HepG2 (cell line): ENCODE measurements at regions not wholly inside any gene's neighbourhood (a gene's known extent, or its start where the extent isn't known, plus 50 kb on each side); places are given as distances from the start of the nearest gene placed in this dataset.

ENCODE experiments used
- ARNTL ChIP-seq: sonication (generic); formaldehyde crosslinking; IDR thresholded peaks from 2 replicates; pipeline ENCODE4 v1.4.0; 2020; ENCODE audit warnings: mild to moderate bottlenecking, missing genetic modification reagents
- KLF6 ChIP-seq: IDR thresholded peaks from 2 replicates; pipeline ENCODE4 v1.8.0; 2016; ENCODE audit warnings: missing biosample characterization, missing genetic modification reagents
- MIER3 ChIP-seq: IDR thresholded peaks from 2 replicates; pipeline ENCODE4 v1.6.1; 2016; ENCODE audit warnings: missing compliant biosample characterization, borderline replicate concordance
- SIX1 ChIP-seq: sonication (generic); formaldehyde crosslinking; IDR thresholded peaks from 2 replicates; pipeline ENCODE4 v1.4.0; 2020; ENCODE audit warnings: missing genetic modification reagents, borderline replicate concordance
- ZBTB38 ChIP-seq: sonication (generic); formaldehyde crosslinking; IDR thresholded peaks from 2 replicates; pipeline ENCODE4 v1.5.1; 2020; ENCODE audit warnings: mild to moderate bottlenecking, missing genetic modification reagents
- ZMYM2 ChIP-seq: sonication (generic); formaldehyde crosslinking; IDR thresholded peaks from 2 replicates; pipeline ENCODE4 v1.8.0; 2022; ENCODE audit warnings: mild to moderate bottlenecking, missing genetic modification reagents
- ZNF260 ChIP-seq: sonication (generic); formaldehyde crosslinking; IDR thresholded peaks from 2 replicates; pipeline ENCODE4 v1.4.0; 2020; ENCODE audit warnings: missing genetic modification reagents, low read depth, mild to moderate bottlenecking, borderline replicate concordance
- ZNF446 ChIP-seq: sonication (generic); formaldehyde crosslinking; IDR thresholded peaks from 2 replicates; pipeline ENCODE4 v1.5.0; 2020; ENCODE audit warnings: mild to moderate bottlenecking, missing genetic modification reagents
- ZNF572 ChIP-seq: sonication (generic); formaldehyde crosslinking; IDR thresholded peaks from 2 replicates; pipeline ENCODE4 v1.5.1; 2020; ENCODE audit warnings: mild to moderate bottlenecking, missing genetic modification reagents
- ZNF724P ChIP-seq: sonication (generic); formaldehyde crosslinking; IDR thresholded peaks from 2 replicates; pipeline ENCODE4 v1.8.0; 2022; ENCODE audit warnings: missing genetic modification reagents, borderline replicate concordance
- ZNF879 ChIP-seq: sonication (generic); formaldehyde crosslinking; IDR thresholded peaks from 2 replicates; pipeline ENCODE4 v1.8.1; 2023; ENCODE audit warnings: missing genetic modification reagents
- ZSCAN22 ChIP-seq: sonication (generic); formaldehyde crosslinking; IDR thresholded peaks from 2 replicates; pipeline ENCODE4 v1.4.0; 2020; ENCODE audit warnings: mild to moderate bottlenecking, missing genetic modification reagents
- TF ChIP-seq, protein P1 (sequence below): sonication (generic); formaldehyde crosslinking; IDR thresholded peaks from 2 replicates; pipeline ENCODE4 v1.4.0; 2020; ENCODE audit warnings: missing genetic modification reagents, mild to moderate bottlenecking, borderline replicate concordance
- TF ChIP-seq, protein P2 (sequence below): IDR thresholded peaks from 2 replicates; pipeline ENCODE4 v1.6.1; 2016; ENCODE audit warnings: mild to moderate bottlenecking
- TF ChIP-seq, protein P3 (sequence below): sonication (generic); formaldehyde crosslinking; IDR thresholded peaks from 2 replicates; pipeline ENCODE4; 2020; ENCODE audit warnings: missing genetic modification reagents, mild to moderate bottlenecking, borderline replicate concordance
- TF ChIP-seq, protein P4 (sequence below): IDR thresholded peaks from 2 replicates; pipeline ENCODE4 v1.6.1; 2016; ENCODE audit warnings: low read depth, borderline replicate concordance
- TF ChIP-seq, protein P5 (sequence below): IDR thresholded peaks from 2 replicates; pipeline ENCODE4 v1.6.1; 2016
- TF ChIP-seq, protein P6 (sequence below): IDR thresholded peaks from 2 replicates; pipeline ENCODE4 v1.6.1; 2016; ENCODE audit warnings: missing compliant biosample characterization, missing genetic modification reagents, borderline replicate concordance

DNA sequence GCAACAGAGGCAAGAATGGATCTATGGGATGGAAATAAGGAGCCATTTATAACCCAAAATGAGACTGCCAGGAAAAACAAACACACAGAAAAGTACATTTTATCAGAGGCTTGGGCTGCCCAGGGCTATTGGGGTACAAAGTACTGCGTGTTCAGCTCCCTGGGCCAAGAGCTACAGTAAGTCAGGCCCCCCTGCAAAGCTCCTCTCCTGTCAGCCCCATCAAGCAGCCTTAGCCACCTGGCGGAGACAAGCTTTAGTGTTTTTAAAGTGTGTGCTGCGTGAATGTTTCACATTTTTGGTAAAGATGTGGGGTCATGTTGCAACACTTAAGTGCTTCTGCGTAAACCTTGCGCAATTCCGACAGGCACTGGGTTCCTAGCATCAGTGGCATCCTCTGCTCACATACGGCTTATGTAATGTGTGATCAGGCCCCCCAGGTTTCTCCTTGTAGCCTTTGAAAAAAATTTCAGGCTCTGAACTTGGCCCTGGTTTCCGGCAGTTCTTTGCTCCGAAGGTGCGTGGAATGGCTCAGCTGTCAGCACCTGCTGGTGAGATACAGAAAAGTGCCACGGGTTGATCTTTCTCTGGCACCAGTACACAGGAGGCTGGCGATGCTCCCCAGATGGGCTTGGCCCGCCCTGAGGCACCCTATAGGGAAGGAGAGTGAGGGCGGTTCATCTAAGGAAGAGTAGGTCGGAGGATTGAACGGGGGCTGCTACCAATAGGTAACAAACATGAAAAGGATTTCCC is 198.7 kb upstream of the EEA1 start (continued):
- TF ChIP-seq, protein P1, sequence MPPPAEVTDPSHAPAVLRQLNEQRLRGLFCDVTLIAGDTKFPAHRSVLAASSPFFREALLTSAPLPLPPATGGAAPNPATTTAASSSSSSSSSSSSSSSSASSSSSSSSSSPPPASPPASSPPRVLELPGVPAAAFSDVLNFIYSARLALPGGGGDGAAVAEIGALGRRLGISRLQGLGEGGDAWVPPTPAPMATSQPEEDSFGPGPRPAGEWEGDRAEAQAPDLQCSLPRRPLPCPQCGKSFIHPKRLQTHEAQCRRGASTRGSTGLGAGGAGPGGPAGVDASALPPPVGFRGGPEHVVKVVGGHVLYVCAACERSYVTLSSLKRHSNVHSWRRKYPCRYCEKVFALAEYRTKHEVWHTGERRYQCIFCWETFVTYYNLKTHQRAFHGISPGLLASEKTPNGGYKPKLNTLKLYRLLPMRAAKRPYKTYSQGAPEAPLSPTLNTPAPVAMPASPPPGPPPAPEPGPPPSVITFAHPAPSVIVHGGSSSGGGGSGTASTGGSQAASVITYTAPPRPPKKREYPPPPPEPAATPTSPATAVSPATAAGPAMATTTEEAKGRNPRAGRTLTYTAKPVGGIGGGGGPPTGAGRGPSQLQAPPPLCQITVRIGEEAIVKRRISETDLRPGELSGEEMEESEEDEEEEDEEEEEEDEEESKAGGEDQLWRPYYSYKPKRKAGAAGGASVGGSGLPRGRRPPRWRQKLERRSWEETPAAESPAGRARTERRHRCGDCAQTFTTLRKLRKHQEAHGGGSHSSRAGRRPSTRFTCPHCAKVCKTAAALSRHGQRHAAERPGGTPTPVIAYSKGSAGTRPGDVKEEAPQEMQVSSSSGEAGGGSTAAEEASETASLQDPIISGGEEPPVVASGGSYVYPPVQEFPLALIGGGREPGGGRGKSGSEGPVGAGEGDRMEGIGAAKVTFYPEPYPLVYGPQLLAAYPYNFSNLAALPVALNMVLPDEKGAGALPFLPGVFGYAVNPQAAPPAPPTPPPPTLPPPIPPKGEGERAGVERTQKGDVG (CRISPR knock-in tag): peak; percentile 58; the same call in 1 of the 2 replicates
- TF ChIP-seq ZMYM2 (CRISPR knock-in tag) (peak; percentile 87), MIER3 (CRISPR knock-in tag) (peak; percentile 95; the same call in 1 of the 2 replicates), SIX1 (CRISPR knock-in tag) (peak; percentile 92), ZSCAN22 (CRISPR knock-in tag) (no peak), ZNF572 (no peak), ZBTB38 (CRISPR knock-in tag) (peak; percentile 70), ZNF446 (CRISPR knock-in tag) (0 out of 2 replicates have a peak, but pooled peaks have one; percentile 60), KLF6 (CRISPR knock-in tag) (peak; percentile 86; the same call in 1 of the 2 replicates), ARNTL (CRISPR knock-in tag) (peak; percentile 93), ZNF879 (CRISPR knock-in tag) (no peak), ZNF260 (CRISPR knock-in tag) (no peak), ZNF724P (CRISPR knock-in tag) (no peak)
- TF ChIP-seq, protein P2, sequence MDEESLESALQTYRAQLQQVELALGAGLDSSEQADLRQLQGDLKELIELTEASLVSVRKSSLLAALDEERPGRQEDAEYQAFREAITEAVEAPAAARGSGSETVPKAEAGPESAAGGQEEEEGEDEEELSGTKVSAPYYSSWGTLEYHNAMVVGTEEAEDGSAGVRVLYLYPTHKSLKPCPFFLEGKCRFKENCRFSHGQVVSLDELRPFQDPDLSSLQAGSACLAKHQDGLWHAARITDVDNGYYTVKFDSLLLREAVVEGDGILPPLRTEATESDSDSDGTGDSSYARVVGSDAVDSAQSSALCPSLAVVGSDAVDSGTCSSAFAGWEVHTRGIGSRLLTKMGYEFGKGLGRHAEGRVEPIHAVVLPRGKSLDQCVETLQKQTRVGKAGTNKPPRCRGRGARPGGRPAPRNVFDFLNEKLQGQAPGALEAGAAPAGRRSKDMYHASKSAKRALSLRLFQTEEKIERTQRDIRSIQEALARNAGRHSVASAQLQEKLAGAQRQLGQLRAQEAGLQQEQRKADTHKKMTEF: peak; percentile 97
- TF ChIP-seq, protein P3, sequence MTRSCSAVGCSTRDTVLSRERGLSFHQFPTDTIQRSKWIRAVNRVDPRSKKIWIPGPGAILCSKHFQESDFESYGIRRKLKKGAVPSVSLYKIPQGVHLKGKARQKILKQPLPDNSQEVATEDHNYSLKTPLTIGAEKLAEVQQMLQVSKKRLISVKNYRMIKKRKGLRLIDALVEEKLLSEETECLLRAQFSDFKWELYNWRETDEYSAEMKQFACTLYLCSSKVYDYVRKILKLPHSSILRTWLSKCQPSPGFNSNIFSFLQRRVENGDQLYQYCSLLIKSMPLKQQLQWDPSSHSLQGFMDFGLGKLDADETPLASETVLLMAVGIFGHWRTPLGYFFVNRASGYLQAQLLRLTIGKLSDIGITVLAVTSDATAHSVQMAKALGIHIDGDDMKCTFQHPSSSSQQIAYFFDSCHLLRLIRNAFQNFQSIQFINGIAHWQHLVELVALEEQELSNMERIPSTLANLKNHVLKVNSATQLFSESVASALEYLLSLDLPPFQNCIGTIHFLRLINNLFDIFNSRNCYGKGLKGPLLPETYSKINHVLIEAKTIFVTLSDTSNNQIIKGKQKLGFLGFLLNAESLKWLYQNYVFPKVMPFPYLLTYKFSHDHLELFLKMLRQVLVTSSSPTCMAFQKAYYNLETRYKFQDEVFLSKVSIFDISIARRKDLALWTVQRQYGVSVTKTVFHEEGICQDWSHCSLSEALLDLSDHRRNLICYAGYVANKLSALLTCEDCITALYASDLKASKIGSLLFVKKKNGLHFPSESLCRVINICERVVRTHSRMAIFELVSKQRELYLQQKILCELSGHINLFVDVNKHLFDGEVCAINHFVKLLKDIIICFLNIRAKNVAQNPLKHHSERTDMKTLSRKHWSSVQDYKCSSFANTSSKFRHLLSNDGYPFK: peak; percentile 62; the same call in 1 of the 2 replicates
- TF ChIP-seq, protein P4, sequence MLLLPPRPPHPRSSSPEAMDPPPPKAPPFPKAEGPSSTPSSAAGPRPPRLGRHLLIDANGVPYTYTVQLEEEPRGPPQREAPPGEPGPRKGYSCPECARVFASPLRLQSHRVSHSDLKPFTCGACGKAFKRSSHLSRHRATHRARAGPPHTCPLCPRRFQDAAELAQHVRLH (CRISPR knock-in tag): peak; percentile 96; the same call in 1 of the 2 replicates
- TF ChIP-seq, protein P5, sequence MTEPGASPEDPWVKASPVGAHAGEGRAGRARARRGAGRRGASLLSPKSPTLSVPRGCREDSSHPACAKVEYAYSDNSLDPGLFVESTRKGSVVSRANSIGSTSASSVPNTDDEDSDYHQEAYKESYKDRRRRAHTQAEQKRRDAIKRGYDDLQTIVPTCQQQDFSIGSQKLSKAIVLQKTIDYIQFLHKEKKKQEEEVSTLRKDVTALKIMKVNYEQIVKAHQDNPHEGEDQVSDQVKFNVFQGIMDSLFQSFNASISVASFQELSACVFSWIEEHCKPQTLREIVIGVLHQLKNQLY: peak; percentile 88
- TF ChIP-seq, protein P6, sequence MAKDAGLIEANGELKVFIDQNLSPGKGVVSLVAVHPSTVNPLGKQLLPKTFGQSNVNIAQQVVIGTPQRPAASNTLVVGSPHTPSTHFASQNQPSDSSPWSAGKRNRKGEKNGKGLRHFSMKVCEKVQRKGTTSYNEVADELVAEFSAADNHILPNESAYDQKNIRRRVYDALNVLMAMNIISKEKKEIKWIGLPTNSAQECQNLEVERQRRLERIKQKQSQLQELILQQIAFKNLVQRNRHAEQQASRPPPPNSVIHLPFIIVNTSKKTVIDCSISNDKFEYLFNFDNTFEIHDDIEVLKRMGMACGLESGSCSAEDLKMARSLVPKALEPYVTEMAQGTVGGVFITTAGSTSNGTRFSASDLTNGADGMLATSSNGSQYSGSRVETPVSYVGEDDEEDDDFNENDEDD (CRISPR knock-in tag): 0 out of 2 replicates have a peak, but pooled peaks have one; percentile 27
